HG03565 (cell line): ENCODE measurements at regions not wholly inside any gene's neighbourhood (a gene's known extent, or its start where the extent isn't known, plus 50 kb on each side); places are given as distances from the start of the nearest gene placed in this dataset.
"Not testable (repeated sequence)": the region's sequence is repeated elsewhere in the genome, so short reads cannot be mapped to it uniquely, and the experiment has no call there.

Experiments
- ATAC-seq: cut with Tn5 transposase; IDR thresholded peaks from one replicate; pipeline ENCODE4 v1.9.1; 2021; ENCODE audit warnings: mild to moderate bottlenecking, moderate library complexity; ENCODE audit not compliant: unreplicated experiment

- ATAC-seq = no peak
Observed at GRCh38 chrX:138954976-138955375, 243.5 kb upstream of the FGF13 start.

DNA sequence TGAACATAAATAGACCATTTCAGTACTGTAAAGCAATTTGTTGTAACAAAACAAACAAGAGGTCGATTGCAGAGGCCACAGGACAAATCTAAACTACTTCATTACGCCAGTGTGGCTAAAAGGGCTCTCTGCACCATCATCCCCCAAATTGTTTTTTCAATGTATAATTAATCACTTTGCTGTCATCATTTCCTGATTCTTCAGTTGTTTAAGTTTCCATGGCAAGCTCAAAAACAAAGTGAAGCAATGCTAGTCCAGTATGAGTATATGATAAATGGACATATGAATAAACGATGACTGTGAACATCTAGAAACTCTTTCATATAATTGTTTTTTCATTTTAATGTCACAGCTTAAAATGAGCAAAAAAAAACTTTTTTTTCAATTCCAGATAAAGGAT lies 235.4 kb upstream of the FGF13 start:
- no peak for ATAC-seq

GRCh38 chrX:138945219-138945618 lies 233.7 kb upstream of the FGF13 start:
- no peak for ATAC-seq

DNA sequence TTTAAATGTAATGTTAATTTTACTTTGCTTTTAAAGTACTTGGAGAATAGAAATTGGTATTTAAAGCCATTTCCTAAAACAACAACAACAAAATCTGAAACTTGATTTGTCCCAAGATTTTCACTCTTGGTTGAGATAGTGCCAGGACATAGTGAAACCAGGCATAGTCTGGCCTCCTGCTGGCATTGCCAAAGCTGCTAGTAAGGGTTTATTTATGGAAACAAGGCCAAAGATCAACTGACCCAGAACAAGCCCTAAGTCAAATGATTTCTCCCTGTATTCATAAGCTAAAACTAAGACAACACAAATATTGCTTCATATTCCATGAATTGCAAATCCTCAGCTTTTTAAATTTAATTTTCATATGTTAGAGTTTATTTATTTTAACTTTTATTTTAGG lies 227.5 kb upstream of the FGF13 start:
- no peak for ATAC-seq

- no peak for ATAC-seq
Observed at GRCh38 chrX:138938003-138938402, 226.5 kb upstream of the FGF13 start.

DNA sequence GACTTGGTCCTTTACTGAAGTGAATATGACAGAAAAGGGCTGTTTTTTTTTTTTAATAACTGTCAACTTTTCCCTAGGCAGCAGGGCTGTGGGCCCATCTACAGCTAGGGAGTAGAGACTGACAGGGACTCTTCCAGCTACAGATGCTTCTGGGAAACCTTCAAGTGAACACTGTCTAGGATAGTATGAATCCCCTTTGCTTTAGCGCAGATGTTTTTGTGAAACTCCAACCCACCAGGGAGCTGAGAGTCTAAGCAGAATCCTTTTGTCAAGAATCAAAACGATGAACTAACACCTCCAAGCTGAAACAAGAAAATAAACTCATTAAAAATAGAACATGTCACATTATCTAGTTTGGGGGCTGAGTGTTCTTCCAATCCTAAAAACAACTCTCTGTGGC lies 219.7 kb upstream of the FGF13 start:
- no peak for ATAC-seq

- ATAC-seq = no peak
Observed at GRCh38 chrX:138930583-138930945, 219.0 kb upstream of the FGF13 start.

GRCh38 chrX:138929926-138930582 lies 218.5 kb upstream of the FGF13 start:
- ATAC-seq = no peak

GRCh38 chrX:138928737-138929459 lies 217.4 kb upstream of the FGF13 start:
- no peak for ATAC-seq

DNA sequence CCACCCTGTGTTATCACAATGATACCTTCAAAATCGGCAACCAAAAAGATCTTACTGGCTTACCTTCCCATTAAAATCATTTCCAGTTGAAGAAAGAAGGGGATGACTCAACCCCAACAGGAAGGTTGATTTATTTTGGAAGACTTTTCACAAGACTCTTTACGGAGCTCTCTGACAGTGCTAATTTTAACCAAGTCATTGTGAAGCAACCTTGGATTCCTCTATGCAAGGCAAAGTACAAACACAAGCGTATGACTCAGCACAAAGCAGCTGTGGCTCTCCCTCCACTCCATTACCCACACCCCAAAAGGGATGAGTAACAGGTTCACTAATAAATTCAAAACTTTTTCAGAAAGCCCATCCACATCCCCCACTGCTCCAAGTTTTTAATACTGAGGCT lies 213.8 kb upstream of the FGF13 start:
- ATAC-seq = no peak

- ATAC-seq = no peak
Observed at GRCh38 chrX:138923805-138924204, 212.3 kb upstream of the FGF13 start.

GRCh38 chrX:138921031-138921430 lies 209.5 kb upstream of the FGF13 start:
- no peak for ATAC-seq

DNA sequence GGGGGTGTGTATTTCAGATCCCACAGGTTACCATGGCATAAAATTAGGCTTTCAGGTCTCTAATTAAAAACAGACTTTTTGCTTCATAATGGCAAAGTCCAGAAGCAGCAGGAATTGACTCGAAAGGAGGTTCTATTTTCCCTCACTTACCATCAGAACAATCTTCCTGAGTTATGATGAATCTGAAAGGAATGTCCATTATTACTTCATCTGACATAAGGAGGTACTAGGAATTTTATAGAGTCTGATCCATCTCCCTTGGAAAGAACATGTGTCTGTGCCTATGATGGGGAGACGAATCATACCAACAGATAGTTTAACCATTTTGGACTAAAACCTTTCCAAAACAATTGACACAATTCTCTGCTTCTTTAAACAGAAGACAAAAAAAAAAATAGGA lies 206.3 kb upstream of the FGF13 start:
- no peak for ATAC-seq

DNA sequence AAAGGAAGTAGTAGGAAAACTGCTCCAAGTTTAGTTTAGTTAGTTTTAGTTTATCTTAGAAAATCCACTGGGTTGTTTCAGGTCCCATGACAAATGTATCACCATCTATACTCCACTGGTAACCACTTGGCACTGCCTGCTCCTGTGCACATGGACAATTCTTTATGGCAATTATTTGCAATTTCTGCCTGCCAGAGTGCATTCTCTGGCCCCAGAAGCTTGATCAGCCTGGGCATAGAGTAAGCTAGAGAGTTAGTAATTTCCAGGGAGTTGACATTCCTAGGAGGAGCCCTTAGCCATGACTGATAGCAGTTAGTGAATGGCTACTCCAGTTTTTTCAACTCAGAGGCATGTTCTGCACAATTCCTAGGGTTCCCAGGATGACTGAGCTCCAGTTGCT lies 203.2 kb upstream of the FGF13 start:
- ATAC-seq = no peak

DNA sequence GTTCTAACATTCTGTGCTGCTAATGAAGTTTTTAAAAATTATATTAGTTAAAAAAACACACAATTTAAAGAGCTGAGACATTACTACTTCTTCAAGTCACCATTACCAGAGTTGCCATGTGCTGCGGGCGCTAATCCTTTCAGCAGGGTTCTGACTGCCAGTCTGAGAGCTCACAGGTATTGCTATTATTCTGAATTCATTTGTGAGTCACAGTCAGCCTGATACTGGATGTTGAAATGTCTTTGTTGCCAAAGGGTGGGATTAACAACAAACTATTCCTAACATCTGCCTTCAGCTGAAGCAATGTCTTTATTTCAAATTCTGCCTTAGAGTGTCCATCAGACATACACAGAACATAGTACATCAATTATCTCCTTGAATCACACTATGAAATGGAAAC lies 197.1 kb upstream of the FGF13 start:
- no peak for ATAC-seq

DNA sequence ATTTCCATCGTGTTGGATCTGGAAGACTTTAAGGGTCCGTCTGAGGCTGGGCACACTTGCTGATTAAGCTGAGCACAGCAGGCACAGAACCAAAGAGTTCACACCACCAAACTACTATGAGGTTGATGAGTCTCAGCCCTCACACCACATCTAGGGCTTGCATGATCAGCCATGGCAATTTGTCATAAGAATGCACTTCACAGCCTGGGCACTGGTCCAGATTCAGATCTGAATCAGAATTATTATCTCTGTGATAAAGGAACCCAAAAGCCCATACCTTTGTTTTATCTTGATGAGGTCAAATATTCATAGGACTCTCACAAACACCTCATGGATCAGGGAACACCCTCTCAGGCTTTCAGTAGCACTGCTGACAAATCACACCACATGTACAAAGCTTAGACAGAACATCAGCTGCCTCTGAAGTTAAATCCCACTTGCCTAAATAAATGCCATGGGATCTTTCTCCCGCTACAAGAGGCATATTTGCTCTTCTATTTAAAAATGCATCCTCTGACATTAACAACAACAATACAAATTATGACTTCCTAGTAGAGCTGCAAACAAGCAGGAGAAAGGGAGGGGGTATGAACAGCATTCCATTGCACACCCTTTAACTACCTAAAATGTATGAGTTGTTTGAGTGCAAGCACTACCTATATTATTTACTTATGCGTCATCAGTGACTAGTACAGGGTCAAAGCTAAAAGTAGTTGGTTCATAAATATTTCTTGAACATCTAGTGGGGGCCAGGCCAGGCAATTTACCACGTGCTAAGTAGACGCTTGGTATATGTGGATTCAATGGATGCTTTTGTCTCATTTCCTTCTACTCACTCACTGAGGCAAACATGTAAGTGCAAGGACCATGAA lies 186.3 kb upstream of the FGF13 start:
- no peak for ATAC-seq

DNA sequence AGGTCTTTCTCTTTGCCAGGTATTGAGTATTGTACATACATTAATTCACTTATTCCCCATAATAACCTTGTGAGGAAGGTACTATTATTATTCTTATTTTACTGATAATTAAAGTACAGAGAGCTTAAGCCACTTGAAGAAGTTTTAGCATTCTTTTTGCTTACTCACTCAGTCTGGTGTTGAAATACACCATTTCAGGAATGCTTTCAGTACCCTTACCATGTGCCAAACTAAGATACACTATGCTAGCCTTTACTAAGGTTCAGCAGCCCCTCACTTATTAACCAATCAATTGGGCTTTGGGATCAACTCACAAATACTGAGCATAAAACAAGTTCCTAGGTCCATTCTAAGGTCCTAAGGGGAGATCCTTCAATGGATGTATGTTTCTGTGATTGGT lies 179.0 kb upstream of the FGF13 start:
- ATAC-seq = no peak

DNA sequence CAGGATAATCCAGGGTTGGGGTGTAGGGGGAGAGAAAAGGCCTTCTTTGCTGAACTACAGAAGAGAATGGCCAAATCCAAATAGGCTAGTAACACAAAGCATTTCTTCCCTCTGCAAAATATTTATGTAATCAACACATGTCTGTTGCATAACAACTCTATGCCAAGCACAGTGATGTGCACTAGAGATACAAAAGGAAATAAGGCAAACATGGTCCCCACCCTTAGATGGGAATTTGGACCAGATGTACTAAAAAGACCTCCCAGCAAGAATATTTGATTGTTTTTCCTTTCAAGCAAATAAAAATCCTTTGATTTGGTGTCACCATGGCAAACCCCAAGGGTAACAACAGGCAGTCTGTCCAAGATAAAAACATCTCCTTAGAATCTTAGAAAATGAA lies 177.6 kb upstream of the FGF13 start:
- no peak for ATAC-seq

DNA sequence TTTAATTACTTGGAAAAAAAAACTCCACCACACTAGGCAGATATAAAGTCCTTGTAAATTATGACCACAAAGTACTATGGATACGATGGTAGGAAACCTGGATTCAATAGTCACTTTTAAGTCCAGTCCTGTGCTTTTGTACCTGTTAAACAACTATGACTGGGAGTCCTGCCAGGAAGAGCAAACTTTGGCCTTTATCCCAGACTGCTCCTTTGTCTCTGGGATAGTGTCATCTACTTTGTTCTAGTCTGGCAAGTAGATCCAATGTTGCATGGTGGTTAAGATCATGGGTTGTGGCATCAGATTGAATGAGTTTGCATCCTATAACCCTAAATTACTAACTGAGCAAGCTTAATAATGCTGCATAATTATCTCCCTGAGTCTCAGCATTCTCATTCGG lies 175.3 kb upstream of the FGF13 start:
- ATAC-seq = no peak

- no peak for ATAC-seq
Observed at GRCh38 chrX:138885886-138886285, 174.4 kb upstream of the FGF13 start.

GRCh38 chrX:138880293-138880692 lies 168.8 kb upstream of the FGF13 start:
- not testable (repeated sequence) for ATAC-seq

DNA sequence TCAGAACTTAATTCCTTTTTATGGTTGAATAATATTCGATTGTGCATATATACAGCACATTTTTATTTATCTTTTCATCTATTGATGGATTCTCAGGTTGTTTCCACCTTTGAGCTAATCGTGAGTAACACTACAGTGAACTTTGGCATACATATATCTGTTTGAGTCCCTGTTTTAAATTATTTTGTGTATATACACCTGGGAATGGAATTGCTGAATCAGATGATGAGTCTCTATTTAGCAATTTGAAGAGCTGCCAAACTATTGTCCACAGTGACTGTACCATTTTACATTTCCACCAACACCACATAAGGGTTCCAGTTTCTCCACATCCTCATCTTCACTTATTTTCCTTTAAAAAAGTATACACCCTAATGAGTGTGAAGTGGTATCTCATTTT lies 166.2 kb upstream of the FGF13 start:
- ATAC-seq = no peak
